Adipocyte (in vitro differentiated cells): ENCODE measurements at regions not wholly inside any gene's neighbourhood (a gene's known extent, or its start where the extent isn't known, plus 50 kb on each side); places are given as distances from the start of the nearest gene placed in this dataset.

ENCODE experiments used
- DNase-seq: peaks from one replicate; pipeline ENCODE4 v3.0.0-alpha.2; 2015; ENCODE audit warnings: low read depth
- H3K27me3 ChIP-seq: replicated peaks from 2 replicates; pipeline ENCODE4 v1.7.0; 2013; ENCODE audit warnings: mild to moderate bottlenecking, low read length, moderate library complexity; ENCODE audit not compliant: control insufficient read depth, insufficient read depth
- H3K36me3 ChIP-seq: 2 replicates; pipeline ENCODE4 v1.7.0; 2013; ENCODE audit warnings: low read length, mild to moderate bottlenecking, moderate library complexity; ENCODE audit not compliant: control insufficient read depth, insufficient read depth, severe bottlenecking
- H3K4me1 ChIP-seq: 2 replicates; pipeline ENCODE4 v1.7.0; 2013; ENCODE audit warnings: mild to moderate bottlenecking, low read length, moderate library complexity; ENCODE audit not compliant: control insufficient read depth, insufficient read depth
- H3K4me3 ChIP-seq: 2 replicates; pipeline ENCODE4 v1.7.0; 2013; ENCODE audit warnings: mild to moderate bottlenecking, low read length, moderate library complexity
- H3K9ac ChIP-seq: 2 replicates; pipeline ENCODE4 v1.7.0; 2013; ENCODE audit warnings: mild to moderate bottlenecking, low read length, moderate library complexity
- H3K9me3 ChIP-seq: 2 replicates; pipeline ENCODE4 v1.7.0; 2013; ENCODE audit warnings: mild to moderate bottlenecking, low read length, moderate library complexity; ENCODE audit not compliant: control insufficient read depth

- no peak for DNase-seq
- Histone ChIP-seq H3K4me1 (peaks cover 9% of the 10 kb centered on the region), H3K27me3 (no peaks in the 10 kb centered on the region), H3K9ac (no peak overlapping the region), H3K9me3 (no peaks in the 10 kb centered on the region), H3K4me3 (no peak overlapping the region), H3K36me3 (no peaks in the 10 kb centered on the region)
These were observed 175.3 kb downstream of the KCNE4 start for GRCh38 chr2:223227338-223227737.

- Histone ChIP-seq H3K36me3 (no peaks in the 10 kb centered on the region), H3K27me3 (no peaks in the 10 kb centered on the region), H3K9me3 (no peaks in the 10 kb centered on the region), H3K4me1 (peaks cover 14% of the 10 kb centered on the region), H3K4me3 (no peak overlapping the region), H3K9ac (no peak overlapping the region)
- no peak for DNase-seq
These were observed 176.9 kb downstream of the KCNE4 start for GRCh38 chr2:223228871-223229270.

- H3K36me3 ChIP-seq, result no peaks in the 10 kb centered on the region
- peak; percentile 74 for DNase-seq
- H3K4me1 ChIP-seq, result peaks cover 14% of the 10 kb centered on the region
- H3K4me3 ChIP-seq, result no peak overlapping the region
- no peaks in the 10 kb centered on the region for H3K27me3 ChIP-seq
- no peak overlapping the region for H3K9ac ChIP-seq
- H3K9me3 ChIP-seq, result no peaks in the 10 kb centered on the region
These were observed 178.4 kb downstream of the KCNE4 start for GRCh38 chr2:223230352-223230751.

GRCh38 chr2:223232285-223232684, 180.3 kb downstream of the KCNE4 start:
- Histone ChIP-seq H3K4me1 (peaks cover 14% of the 10 kb centered on the region), H3K4me3 (no peak overlapping the region), H3K9me3 (no peaks in the 10 kb centered on the region), H3K36me3 (no peaks in the 10 kb centered on the region), H3K27me3 (no peaks in the 10 kb centered on the region), H3K9ac (no peak overlapping the region)
- no peak for DNase-seq

GRCh38 chr2:223232896-223233295, 180.9 kb downstream of the KCNE4 start:
- Histone ChIP-seq H3K4me3 (no peak overlapping the region), H3K9ac (no peak overlapping the region)
- DNase-seq, result no peak

GRCh38 chr2:223235986-223236385, 184.0 kb downstream of the KCNE4 start:
- Histone ChIP-seq H3K9ac (no peak overlapping the region), H3K9me3 (no peaks in the 10 kb centered on the region), H3K4me3 (no peak overlapping the region), H3K36me3 (no peaks in the 10 kb centered on the region), H3K4me1 (peaks cover 14% of the 10 kb centered on the region), H3K27me3 (no peaks in the 10 kb centered on the region)
- no peak for DNase-seq

More at GRCh38 chr2:223232896-223233295, 180.9 kb downstream of the KCNE4 start:
- no peaks in the 10 kb centered on the region for H3K36me3 ChIP-seq
- H3K9me3 ChIP-seq, result no peaks in the 10 kb centered on the region
- peaks cover 14% of the 10 kb centered on the region for H3K4me1 ChIP-seq
- no peaks in the 10 kb centered on the region for H3K27me3 ChIP-seq

GRCh38 chr2:223238301-223238700, 186.3 kb downstream of the KCNE4 start:
- H3K36me3 ChIP-seq, result no peaks in the 10 kb centered on the region
- H3K4me3 ChIP-seq, result no peak overlapping the region
- H3K9ac ChIP-seq, result no peak overlapping the region
- no peaks in the 10 kb centered on the region for H3K4me1 ChIP-seq
- H3K27me3 ChIP-seq, result no peaks in the 10 kb centered on the region
- DNase-seq, result no peak
- no peaks in the 10 kb centered on the region for H3K9me3 ChIP-seq

- H3K4me1 ChIP-seq, result no peaks in the 10 kb centered on the region
- DNase-seq, result no peak
- H3K36me3 ChIP-seq, result no peaks in the 10 kb centered on the region
- H3K9me3 ChIP-seq, result peaks cover 11% of the 10 kb centered on the region
- H3K27me3 ChIP-seq, result no peaks in the 10 kb centered on the region
- H3K4me3 ChIP-seq, result no peak overlapping the region
- H3K9ac ChIP-seq, result no peak overlapping the region
These were observed 191.2 kb downstream of the KCNE4 start for GRCh38 chr2:223243233-223243632.

- DNase-seq, result peak; percentile 64
These were observed 195.1 kb downstream of the KCNE4 start for GRCh38 chr2:223247136-223247535.

GRCh38 chr2:223251656-223252229, 199.8 kb downstream of the KCNE4 start:
- Histone ChIP-seq H3K27me3 (no peaks in the 10 kb centered on the region), H3K4me1 (no peaks in the 10 kb centered on the region), H3K9ac (no peak overlapping the region), H3K9me3 (peaks cover 13% of the 10 kb centered on the region), H3K36me3 (no peaks in the 10 kb centered on the region), H3K4me3 (no peak overlapping the region)
- DNase-seq, result no peak

More at GRCh38 chr2:223247136-223247535, 195.1 kb downstream of the KCNE4 start:
- Histone ChIP-seq H3K27me3 (no peaks in the 10 kb centered on the region), H3K9ac (no peak overlapping the region), H3K4me3 (no peak overlapping the region), H3K36me3 (no peaks in the 10 kb centered on the region), H3K9me3 (peaks cover 11% of the 10 kb centered on the region), H3K4me1 (no peaks in the 10 kb centered on the region)

GRCh38 chr2:223260681-223261080, 208.7 kb downstream of the KCNE4 start:
- H3K4me1 ChIP-seq, result no peaks in the 10 kb centered on the region
- peak; percentile 34 for DNase-seq
- H3K36me3 ChIP-seq, result no peaks in the 10 kb centered on the region
- no peaks in the 10 kb centered on the region for H3K27me3 ChIP-seq
- H3K4me3 ChIP-seq, result no peak overlapping the region
- H3K9me3 ChIP-seq, result peaks cover 12% of the 10 kb centered on the region
- H3K9ac ChIP-seq, result no peak overlapping the region

- no peaks in the 10 kb centered on the region for H3K36me3 ChIP-seq
- H3K4me3 ChIP-seq, result no peak overlapping the region
- no peaks in the 10 kb centered on the region for H3K27me3 ChIP-seq
- H3K9me3 ChIP-seq, result no peaks in the 10 kb centered on the region
- no peak for DNase-seq
- H3K9ac ChIP-seq, result no peak overlapping the region
- no peaks in the 10 kb centered on the region for H3K4me1 ChIP-seq
These were observed 211.0 kb downstream of the KCNE4 start for GRCh38 chr2:223262946-223263345.
